SJCRH30 (cell line): ENCODE measurements at regions not wholly inside any gene's neighbourhood (a gene's known extent, or its start where the extent isn't known, plus 50 kb on each side); places are given as distances from the start of the nearest gene placed in this dataset.
"Not testable (repeated sequence)": the region's sequence is repeated elsewhere in the genome, so short reads cannot be mapped to it uniquely, and the experiment has no call there.

ENCODE experiments used
- DNase-seq, 2 experiments: peaks; one replicate each; pipeline ENCODE4 v3.0.0-alpha.2; 2015 to 2020
- H3K27ac ChIP-seq: fragments of 250-450 bp; sonication (Bioruptor Pico); 2 replicates; pipeline ENCODE4 v1.5.1; 2020; ENCODE audit warnings: mild to moderate bottlenecking, moderate library complexity
- H3K27me3 ChIP-seq: fragments of 250-450 bp; sonication (Bioruptor Pico); 2 replicates; pipeline ENCODE4 v1.5.1; 2020; ENCODE audit warnings: mild to moderate bottlenecking, moderate library complexity
- H3K36me3 ChIP-seq: fragments of 250-450 bp; sonication (Bioruptor Pico); 2 replicates; pipeline ENCODE4 v1.5.1; 2020; ENCODE audit warnings: mild to moderate bottlenecking, moderate library complexity
- H3K4me1 ChIP-seq: fragments of 250-450 bp; sonication (Bioruptor Pico); 2 replicates; pipeline ENCODE4 v1.5.1; 2020; ENCODE audit warnings: mild to moderate bottlenecking, moderate library complexity
- H3K4me3 ChIP-seq: fragments of 250-450 bp; sonication (Bioruptor Pico); 2 replicates; pipeline ENCODE4 v1.5.1; 2020; ENCODE audit warnings: mild to moderate bottlenecking, moderate library complexity
- H3K9me3 ChIP-seq: fragments of 250-450 bp; sonication (Bioruptor Pico); replicated peaks from 2 replicates; pipeline ENCODE4 v1.5.1; 2020; ENCODE audit warnings: mild to moderate bottlenecking, moderate library complexity

GRCh38 chr6:76162811-76163210, 90.3 kb upstream of the IMPG1 start:
- no peak overlapping the region for H3K27ac ChIP-seq
- DNase-seq, result no peak
- H3K4me1 ChIP-seq, result peaks cover 38% of the 10 kb centered on the region
- H3K4me3 ChIP-seq, result no peak overlapping the region
- H3K9me3 ChIP-seq, result peaks cover 19% of the 10 kb centered on the region
- H3K36me3 ChIP-seq, result no peaks in the 10 kb centered on the region
- H3K27me3 ChIP-seq, result no peaks in the 10 kb centered on the region

DNA sequence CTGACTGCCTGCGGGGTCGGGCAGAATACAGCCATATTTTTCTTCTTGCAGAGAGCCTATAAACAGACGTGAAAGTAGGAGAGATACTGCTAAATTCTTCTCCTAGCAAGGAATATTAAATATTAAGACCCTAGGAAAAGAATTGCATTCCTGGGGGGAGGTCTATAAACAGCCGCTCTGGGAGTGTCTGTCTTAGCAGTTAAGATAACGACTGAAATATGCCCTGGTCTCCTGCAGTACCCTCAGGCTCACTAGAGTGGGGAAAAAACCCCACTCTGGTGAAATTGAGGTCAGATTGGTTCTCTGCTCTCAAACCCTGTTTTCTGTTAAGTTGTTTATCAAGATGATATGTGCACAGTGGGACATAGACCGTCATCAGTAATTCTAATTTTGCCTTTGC, 85.3 kb upstream of the IMPG1 start:
- not testable (repeated sequence) for H3K27me3 ChIP-seq, H3K36me3 ChIP-seq, H3K27ac ChIP-seq, H3K4me3 ChIP-seq
- peak in 1 of 2 experiments; percentile 10 for DNase-seq
- H3K4me1 ChIP-seq, result peaks cover 21% of the 10 kb centered on the region
- peaks cover 14% of the 10 kb centered on the region for H3K9me3 ChIP-seq

GRCh38 chr6:76135481-76135880, 63.0 kb upstream of the IMPG1 start:
- no peaks in the 10 kb centered on the region for H3K27me3 ChIP-seq
- DNase-seq, result no peak
- no peak overlapping the region for H3K4me3 ChIP-seq
- H3K4me1 ChIP-seq, result no peaks in the 10 kb centered on the region
- H3K36me3 ChIP-seq, result no peaks in the 10 kb centered on the region
- H3K9me3 ChIP-seq, result no peaks in the 10 kb centered on the region
- no peak overlapping the region for H3K27ac ChIP-seq

GRCh38 chr6:76134651-76135050, 62.2 kb upstream of the IMPG1 start:
- DNase-seq, result no peak
- no peaks in the 10 kb centered on the region for H3K36me3 ChIP-seq
- no peak overlapping the region for H3K4me3 ChIP-seq

GRCh38 chr6:76124018-76124417, 51.6 kb upstream of the IMPG1 start:
- Histone ChIP-seq H3K36me3 (no peaks in the 10 kb centered on the region), H3K4me1 (no peaks in the 10 kb centered on the region), H3K27ac (no peak overlapping the region), H3K27me3 (no peaks in the 10 kb centered on the region), H3K9me3 (no peaks in the 10 kb centered on the region), H3K4me3 (no peak overlapping the region)
- no peak for DNase-seq

More at GRCh38 chr6:76134651-76135050, 62.2 kb upstream of the IMPG1 start:
- no peaks in the 10 kb centered on the region for H3K9me3 ChIP-seq
- no peaks in the 10 kb centered on the region for H3K27me3 ChIP-seq
- no peak overlapping the region for H3K27ac ChIP-seq
- no peaks in the 10 kb centered on the region for H3K4me1 ChIP-seq
